ENCODE measurements at regions not wholly inside any gene's neighbourhood (a gene's known extent, or its start where the extent isn't known, plus 50 kb on each side); places are given as distances from the start of the nearest gene placed in this dataset.

- TF ChIP-seq, protein P1, sequence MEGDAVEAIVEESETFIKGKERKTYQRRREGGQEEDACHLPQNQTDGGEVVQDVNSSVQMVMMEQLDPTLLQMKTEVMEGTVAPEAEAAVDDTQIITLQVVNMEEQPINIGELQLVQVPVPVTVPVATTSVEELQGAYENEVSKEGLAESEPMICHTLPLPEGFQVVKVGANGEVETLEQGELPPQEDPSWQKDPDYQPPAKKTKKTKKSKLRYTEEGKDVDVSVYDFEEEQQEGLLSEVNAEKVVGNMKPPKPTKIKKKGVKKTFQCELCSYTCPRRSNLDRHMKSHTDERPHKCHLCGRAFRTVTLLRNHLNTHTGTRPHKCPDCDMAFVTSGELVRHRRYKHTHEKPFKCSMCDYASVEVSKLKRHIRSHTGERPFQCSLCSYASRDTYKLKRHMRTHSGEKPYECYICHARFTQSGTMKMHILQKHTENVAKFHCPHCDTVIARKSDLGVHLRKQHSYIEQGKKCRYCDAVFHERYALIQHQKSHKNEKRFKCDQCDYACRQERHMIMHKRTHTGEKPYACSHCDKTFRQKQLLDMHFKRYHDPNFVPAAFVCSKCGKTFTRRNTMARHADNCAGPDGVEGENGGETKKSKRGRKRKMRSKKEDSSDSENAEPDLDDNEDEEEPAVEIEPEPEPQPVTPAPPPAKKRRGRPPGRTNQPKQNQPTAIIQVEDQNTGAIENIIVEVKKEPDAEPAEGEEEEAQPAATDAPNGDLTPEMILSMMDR (IDR thresholded peaks at IDR 0.05) = peak; percentile 47 to 60 (median 54)
- TF ChIP-seq POLR2A (IDR thresholded peaks at IDR 0.05) = no peak
These were observed 379.7 kb downstream of the TLL1 start for GRCh38 chr4:166252487-166253402.
